Stomach (tissue), 4 donors: ENCODE measurements at regions not wholly inside any gene's neighbourhood (a gene's known extent, or its start where the extent isn't known, plus 50 kb on each side); places are given as distances from the start of the nearest gene placed in this dataset.

Experiments
- EP300 ChIP-seq: sonication (generic); formaldehyde crosslinking; IDR thresholded peaks from one replicate; pipeline ENCODE4 v1.6.1; 2017; ENCODE audit warnings: antibody characterized with exemption
- POLR2AphosphoS5 ChIP-seq, 3 donors: sonication (generic); formaldehyde crosslinking; IDR thresholded peaks; one replicate each; pipeline ENCODE4 v1.6.1; 2016; ENCODE audit warnings: antibody characterized with exemption in 3 of 3

DNA sequence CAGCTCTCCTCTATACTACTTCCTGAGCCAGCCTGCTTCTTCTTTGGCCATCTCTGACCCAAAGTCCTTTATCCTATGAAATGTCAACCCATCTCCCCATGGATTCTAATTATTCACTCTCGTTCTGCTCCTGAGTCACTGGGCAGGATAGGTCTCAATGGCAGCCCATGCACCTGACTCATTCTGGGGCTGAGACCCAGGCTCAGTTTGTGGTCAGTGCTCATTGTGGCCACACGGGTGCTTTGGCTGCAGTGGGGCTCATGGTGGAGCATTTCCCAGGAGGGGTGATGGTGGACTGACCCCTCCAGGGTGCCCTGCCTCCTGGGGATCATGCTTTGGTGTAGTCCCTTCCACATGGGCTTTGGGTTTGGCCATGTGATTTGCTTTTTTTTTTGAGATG lies 154.8 kb upstream of the WSCD1 start:
- TF ChIP-seq EP300 (no peak), POLR2AphosphoS5 (IDR thresholded peaks at IDR 0.05) (no peak)
